Lung (tissue), 11 donors: ENCODE measurements at regions not wholly inside any gene's neighbourhood (a gene's known extent, or its start where the extent isn't known, plus 50 kb on each side); places are given as distances from the start of the nearest gene placed in this dataset.
A peak's percentile ranks its signal among the peaks of the same experiment; 100 is the strongest.

ENCODE experiments used
- ATAC-seq: fragments of 200-7000 bp; cut with Tn5 transposase; one replicate; pipeline ENCODE4 v1.9.1; 2020; ENCODE audit warnings: moderate number of reproducible peaks; ENCODE audit not compliant: insufficient read depth, low FRiP score
- DNase-seq, 3 donors: peaks; one replicate each; pipeline ENCODE4 v3.0.0-alpha.2; 2013 to 2017
- H3K27ac ChIP-seq, 2 donors: one replicate each; pipeline ENCODE4 v1.5.1; 2013; ENCODE audit warnings: mild to moderate bottlenecking in 2 of 2, moderate library complexity in 2 of 2, control low read depth in 1 of 2, inconsistent platforms in 1 of 2, low read depth in 1 of 2, low read length in 1 of 2
- H3K27me3 ChIP-seq, 3 donors: one replicate each; pipeline ENCODE4 v1.5.1; 2013; ENCODE audit warnings: low read length in 2 of 3; ENCODE audit not compliant: control insufficient read depth in 3 of 3, insufficient read depth in 3 of 3
- H3K36me3 ChIP-seq, 4 donors: one replicate each; pipeline ENCODE4 v1.5.1; 2013; ENCODE audit warnings: low read length in 4 of 4, mild to moderate bottlenecking in 1 of 4, moderate library complexity in 1 of 4; ENCODE audit not compliant: control insufficient read depth in 4 of 4, insufficient read depth in 4 of 4
- H3K4me1 ChIP-seq, 5 donors: one replicate each; pipeline ENCODE4 v1.5.1; 2013; ENCODE audit warnings: low read length in 5 of 5, mild to moderate bottlenecking in 2 of 5, moderate library complexity in 1 of 5; ENCODE audit not compliant: control insufficient read depth in 5 of 5, insufficient read depth in 5 of 5
- H3K4me3 ChIP-seq: one replicate; pipeline ENCODE4 v1.5.1; 2013; ENCODE audit warnings: mild to moderate bottlenecking, control low read depth, moderate library complexity
- H3K9ac ChIP-seq, 2 donors: one replicate each; pipeline ENCODE4 v1.5.1; 2013; ENCODE audit warnings: low read length in 2 of 2, control low read depth in 1 of 2; ENCODE audit not compliant: insufficient read depth in 1 of 2
- H3K9me3 ChIP-seq, 4 donors: one replicate each; pipeline ENCODE4 v1.5.1; 2013; ENCODE audit warnings: low read length in 3 of 4, mild to moderate bottlenecking in 1 of 4, moderate library complexity in 1 of 4; ENCODE audit not compliant: control insufficient read depth in 4 of 4, insufficient read depth in 3 of 4
- CTCF ChIP-seq: IDR thresholded peaks from 2 replicates; pipeline ENCODE4 v1.5.1; 2012; ENCODE audit warnings: mild to moderate bottlenecking; ENCODE audit errors: control extremely low read depth, extremely low read depth
- WGBS, 2 donors: extraction: QIAGEN DNeasy Blood & Tissue Kit; methylation state at CpG; one replicate each; pipeline ENCODE4 v1.1.7; 2013; 5-methylcytosine and 5-hydroxymethylcytosine counted together
- donor health status: control.
- donor health status: control.
- donor health status: Bipolar disorder and iron deficiency.
- donor health status: healthy.
- donor health status: DM: yes; HTN: yes; CAD: no.

DNA sequence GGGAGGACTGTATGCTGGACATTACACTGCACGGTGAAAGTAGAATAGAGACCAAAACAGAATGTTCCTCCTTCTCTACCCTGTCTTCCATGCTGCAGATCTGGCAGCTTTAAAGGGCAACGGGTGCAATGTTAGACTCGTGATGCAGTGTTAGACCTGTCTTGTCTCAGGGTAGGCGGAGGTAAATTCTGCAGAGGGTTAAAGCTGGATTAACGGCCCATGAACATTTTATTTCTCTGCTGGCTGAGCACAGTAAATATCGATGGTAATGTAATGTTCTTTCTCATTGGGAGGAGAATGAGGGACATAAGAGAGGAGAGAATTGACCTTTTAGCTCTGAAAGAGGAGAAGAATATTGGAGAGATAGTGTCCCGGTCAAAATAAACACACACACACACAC is 178.9 kb downstream of the NMUR2 start:
- DNase-seq (no peak), ATAC-seq (no peak)
- Histone ChIP-seq H3K4me1 (no peaks in the 10 kb centered on the region), H3K9me3 (no peaks in the 10 kb centered on the region), H3K9ac (no peak overlapping the region), H3K4me3 (no peak overlapping the region), H3K27ac (no peak overlapping the region), H3K36me3 (no peaks in the 10 kb centered on the region), H3K27me3 (no peaks in the 10 kb centered on the region)
- no peak for TF ChIP-seq CTCF
- WGBS, 2 donors: 76 to 84% methylated on average over 7 of the region's 7 CpGs

DNA sequence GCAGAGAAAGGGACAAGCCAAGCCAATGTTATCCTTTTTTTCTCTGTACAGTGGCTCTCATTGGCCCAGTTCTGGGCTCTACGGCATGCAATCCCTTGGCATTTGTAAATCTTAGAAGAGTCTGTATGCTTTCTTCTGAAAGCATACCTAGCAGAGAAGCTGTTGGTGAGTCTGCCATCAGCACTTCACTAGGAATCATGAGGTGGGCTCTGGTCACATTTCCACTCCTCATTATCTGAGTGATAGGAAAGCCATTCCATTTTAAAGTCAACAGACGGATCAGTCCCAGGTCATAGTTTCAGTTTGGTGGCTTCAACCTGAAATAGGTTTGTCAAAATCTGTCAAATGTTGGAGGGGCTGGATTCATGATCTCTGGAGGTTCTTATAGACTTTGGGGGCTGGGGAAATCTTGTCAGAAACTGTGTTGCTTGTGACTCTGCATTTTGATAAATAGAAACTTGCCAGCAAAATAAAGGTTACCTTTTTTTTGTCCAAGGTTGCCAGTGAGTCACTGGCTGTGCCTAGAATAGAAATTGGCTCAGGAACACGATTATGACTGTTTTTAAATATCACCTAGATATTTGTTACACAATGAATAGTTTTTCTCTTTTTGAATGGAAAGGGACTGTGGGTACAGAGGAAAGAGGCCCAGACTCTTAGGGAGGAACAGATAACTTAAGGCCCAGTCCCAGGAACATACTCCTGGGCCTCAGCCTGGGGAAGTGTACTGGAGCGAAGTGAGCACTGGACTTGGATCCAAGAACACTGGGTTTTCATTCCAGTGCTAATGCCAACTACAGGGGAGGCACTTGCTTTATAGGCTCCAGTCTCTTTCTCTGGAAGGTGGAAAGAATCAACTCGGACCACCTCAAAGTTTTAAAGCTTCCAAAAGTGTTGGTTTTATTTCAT is 183.1 kb downstream of the NMUR2 start:
- no peak for TF ChIP-seq CTCF
- ATAC-seq (no peak), DNase-seq (no peak)
- H3K4me3 ChIP-seq: no peak overlapping the region
- H3K27me3 ChIP-seq: no peaks in the 10 kb centered on the region
- no peaks in the 10 kb centered on the region for H3K9me3 ChIP-seq
- H3K9ac ChIP-seq: no peak overlapping the region
- H3K27ac ChIP-seq: peak overlapping the region in 1 of 2 donors; percentile 63
- no peaks in the 10 kb centered on the region for H3K36me3 ChIP-seq
- peaks cover 0 to 3% (median 0%) of the 10 kb centered on the region in 5 donors for H3K4me1 ChIP-seq
- WGBS, 2 donors: 75 to 86% methylated on average over 5 of the region's 5 CpGs

DNA sequence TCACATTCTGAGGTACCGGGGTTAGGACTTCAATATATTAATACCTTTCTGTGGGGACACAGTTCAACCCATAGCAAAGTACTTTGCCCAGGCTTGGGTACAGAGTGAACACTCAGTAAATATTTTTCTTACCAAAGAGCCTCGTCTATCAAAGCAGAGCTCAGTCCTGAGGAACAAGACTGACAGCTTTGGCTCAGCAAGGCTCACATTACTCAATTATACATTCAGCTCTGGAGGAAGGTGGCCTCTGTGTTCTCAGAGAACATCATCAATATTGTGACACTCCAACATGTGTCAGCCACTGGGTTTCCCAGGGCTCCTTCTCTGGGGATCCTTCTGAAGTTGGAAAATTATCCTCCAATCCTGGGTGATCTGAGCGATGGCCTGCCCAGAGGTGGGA is 186.4 kb downstream of the NMUR2 start:
- no peak for ATAC-seq
- H3K4me3 ChIP-seq: no peak overlapping the region
- H3K27ac ChIP-seq: no peak overlapping the region
- WGBS, 2 donors: 47 to 68% methylated on average over 3 of the region's 3 CpGs
- H3K9ac ChIP-seq: no peak overlapping the region
- no peaks in the 10 kb centered on the region for H3K9me3 ChIP-seq
- no peaks in the 10 kb centered on the region for H3K27me3 ChIP-seq
- peaks cover 0 to 3% (median 0%) of the 10 kb centered on the region in 5 donors for H3K4me1 ChIP-seq
- no peaks in the 10 kb centered on the region for H3K36me3 ChIP-seq
- TF ChIP-seq CTCF: no peak
- DNase-seq: peak in 2 of 3 donors; percentile 11 to 21
